ENCODE measurements at regions not wholly inside any gene's neighbourhood (a gene's known extent, or its start where the extent isn't known, plus 50 kb on each side); places are given as distances from the start of the nearest gene placed in this dataset.

- intact Hi-C loops (cut with DNase I), result no loop called here
- Histone ChIP-seq H3K9me3 (no peaks in the 10 kb centered on the region), H3K4me1 (ENCODE audit: insufficient read depth) (no peaks in the 10 kb centered on the region), H3K4me3 (no peak overlapping the region), H3K27ac (no peak overlapping the region), H3K27me3 (no peaks in the 10 kb centered on the region), H3K36me3 (no peaks in the 10 kb centered on the region)
- 28 to 46% (median 34%) methylated on average over 1 of the region's 1 CpG for WGBS, 3 donors
- TF ChIP-seq EP300 (IDR thresholded peaks at IDR 0.05) (no peak), CTCF (IDR thresholded peaks at IDR 0.05) (no peak), POLR2A (IDR thresholded peaks at IDR 0.05) (no peak)
- DNase-seq, result no peak
Observed at GRCh38 chr13:84032116-84032515, 149.8 kb upstream of the SLITRK1 start.

GRCh38 chr13:84031120-84031519, 148.8 kb upstream of the SLITRK1 start:
- H3K27me3 ChIP-seq, result no peaks in the 10 kb centered on the region
- H3K4me1 ChIP-seq (ENCODE audit: insufficient read depth), result no peaks in the 10 kb centered on the region
- no peak for DNase-seq
- no peaks in the 10 kb centered on the region for H3K9me3 ChIP-seq
- no peaks in the 10 kb centered on the region for H3K36me3 ChIP-seq
- 86 to 89% (median 87%) methylated on average over 4 of the region's 4 CpGs for whole genome bisulfite sequencing, 3 donors
- H3K4me3 ChIP-seq, result no peak overlapping the region
- intact Hi-C loops (cut with DNase I), result no loop called here
- no peak for TF ChIP-seq CTCF (IDR thresholded peaks at IDR 0.05)
- no peak for TF ChIP-seq POLR2A (IDR thresholded peaks at IDR 0.05)
- no peak for TF ChIP-seq EP300 (IDR thresholded peaks at IDR 0.05)
- H3K27ac ChIP-seq, result no peak overlapping the region

- intact Hi-C loops (cut with DNase I), result no loop called here
- no peak for DNase-seq
- Histone ChIP-seq H3K36me3 (no peaks in the 10 kb centered on the region), H3K4me3 (no peak overlapping the region), H3K27me3 (no peaks in the 10 kb centered on the region), H3K27ac (no peak overlapping the region), H3K9me3 (no peaks in the 10 kb centered on the region), H3K4me1 (ENCODE audit: insufficient read depth) (no peaks in the 10 kb centered on the region)
- 49 to 76% (median 52%) methylated on average over 4 of the region's 4 CpGs for WGBS, 3 donors
- TF ChIP-seq POLR2A (IDR thresholded peaks at IDR 0.05) (no peak), CTCF (IDR thresholded peaks at IDR 0.05) (no peak), EP300 (IDR thresholded peaks at IDR 0.05) (no peak)
Observed at GRCh38 chr13:84029396-84029795, 147.1 kb upstream of the SLITRK1 start.

- Histone ChIP-seq H3K36me3 (no peaks in the 10 kb centered on the region), H3K9me3 (no peaks in the 10 kb centered on the region), H3K4me1 (ENCODE audit: insufficient read depth) (no peaks in the 10 kb centered on the region), H3K27ac (no peak overlapping the region), H3K27me3 (no peaks in the 10 kb centered on the region), H3K4me3 (no peak overlapping the region)
- no peak for DNase-seq
- TF ChIP-seq POLR2A (IDR thresholded peaks at IDR 0.05) (no peak), CTCF (IDR thresholded peaks at IDR 0.05) (no peak), EP300 (IDR thresholded peaks at IDR 0.05) (no peak)
- WGBS, 3 donors, result 21 to 38% (median 29%) methylated on average over 1 of the region's 1 CpG
- intact Hi-C loops (cut with DNase I), result no loop called here
Observed at GRCh38 chr13:84025824-84026223, 143.6 kb upstream of the SLITRK1 start.

GRCh38 chr13:83996415-83996814, 114.1 kb upstream of the SLITRK1 start:
- Histone ChIP-seq H3K36me3 (no peaks in the 10 kb centered on the region), H3K27ac (no peak overlapping the region), H3K27me3 (no peaks in the 10 kb centered on the region), H3K4me3 (no peak overlapping the region), H3K9me3 (no peaks in the 10 kb centered on the region), H3K4me1 (ENCODE audit: insufficient read depth) (no peaks in the 10 kb centered on the region)
- no peak for TF ChIP-seq CTCF (IDR thresholded peaks at IDR 0.05)
- TF ChIP-seq POLR2A (IDR thresholded peaks at IDR 0.05), result no peak
- no peak for TF ChIP-seq EP300 (IDR thresholded peaks at IDR 0.05)
- no peak for DNase-seq
- intact Hi-C loops (cut with DNase I), result no loop called here
- 82 to 88% (median 88%) methylated on average over 9 of the region's 9 CpGs for WGBS, 3 donors
